ENCODE measurements at regions not wholly inside any gene's neighbourhood (a gene's known extent, or its start where the extent isn't known, plus 50 kb on each side); places are given as distances from the start of the nearest gene placed in this dataset.

- H3K4me3 ChIP-seq (ENCODE audit: severe bottlenecking): no peak overlapping the region
- H3K27me3 ChIP-seq (ENCODE audit: insufficient read depth, poor library complexity, severe bottlenecking): no peaks in the 10 kb centered on the region
- H3K9me3 ChIP-seq (ENCODE audit: severe bottlenecking): no peaks in the 10 kb centered on the region
- DNase-seq (ENCODE audit: low spot score) (no peak), ATAC-seq (ENCODE audit: low read depth) (no peak)
- H3K4me1 ChIP-seq (ENCODE audit: insufficient read depth, poor library complexity, severe bottlenecking): no peaks in the 10 kb centered on the region
- TF ChIP-seq CTCF (IDR thresholded peaks at IDR 0.05; ENCODE audit: poor library complexity, severe bottlenecking): no peak
- H3K27ac ChIP-seq (ENCODE audit: poor library complexity, severe bottlenecking): no peak overlapping the region
- H3K36me3 ChIP-seq (ENCODE audit: low read depth): no peaks in the 10 kb centered on the region
These were observed 54.4 kb upstream of the PIK3R1 start for GRCh38 chr5:68161156-68161555.

GRCh38 chr5:68159224-68159951, 56.2 kb upstream of the PIK3R1 start:
- no peaks in the 10 kb centered on the region for H3K4me1 ChIP-seq (ENCODE audit: insufficient read depth, poor library complexity, severe bottlenecking)
- ATAC-seq (ENCODE audit: low read depth): no peak
- no peak overlapping the region for H3K4me3 ChIP-seq (ENCODE audit: severe bottlenecking)
- no peaks in the 10 kb centered on the region for H3K27me3 ChIP-seq (ENCODE audit: insufficient read depth, poor library complexity, severe bottlenecking)
- H3K9me3 ChIP-seq (ENCODE audit: severe bottlenecking): no peaks in the 10 kb centered on the region
- no peaks in the 10 kb centered on the region for H3K36me3 ChIP-seq (ENCODE audit: low read depth)
- no peak overlapping the region for H3K27ac ChIP-seq (ENCODE audit: poor library complexity, severe bottlenecking)
- DNase-seq (ENCODE audit: low spot score): no peak
- no peak for TF ChIP-seq CTCF (IDR thresholded peaks at IDR 0.05; ENCODE audit: poor library complexity, severe bottlenecking)

- no peaks in the 10 kb centered on the region for H3K9me3 ChIP-seq (ENCODE audit: severe bottlenecking)
- no peak overlapping the region for H3K27ac ChIP-seq (ENCODE audit: poor library complexity, severe bottlenecking)
- H3K4me3 ChIP-seq (ENCODE audit: severe bottlenecking): no peak overlapping the region
- DNase-seq (ENCODE audit: low spot score) (no peak), ATAC-seq (ENCODE audit: low read depth) (no peak)
- no peaks in the 10 kb centered on the region for H3K4me1 ChIP-seq (ENCODE audit: insufficient read depth, poor library complexity, severe bottlenecking)
- no peak for TF ChIP-seq CTCF (IDR thresholded peaks at IDR 0.05; ENCODE audit: poor library complexity, severe bottlenecking)
- H3K27me3 ChIP-seq (ENCODE audit: insufficient read depth, poor library complexity, severe bottlenecking): no peaks in the 10 kb centered on the region
- H3K36me3 ChIP-seq (ENCODE audit: low read depth): no peaks in the 10 kb centered on the region
These were observed 59.6 kb upstream of the PIK3R1 start for GRCh38 chr5:68155940-68156339.

- TF ChIP-seq CTCF (IDR thresholded peaks at IDR 0.05; ENCODE audit: poor library complexity, severe bottlenecking): no peak
- no peak overlapping the region for H3K4me3 ChIP-seq (ENCODE audit: severe bottlenecking)
- H3K9me3 ChIP-seq (ENCODE audit: severe bottlenecking): no peaks in the 10 kb centered on the region
- no peaks in the 10 kb centered on the region for H3K4me1 ChIP-seq (ENCODE audit: insufficient read depth, poor library complexity, severe bottlenecking)
- H3K27me3 ChIP-seq (ENCODE audit: insufficient read depth, poor library complexity, severe bottlenecking): no peaks in the 10 kb centered on the region
- H3K27ac ChIP-seq (ENCODE audit: poor library complexity, severe bottlenecking): no peak overlapping the region
- no peak for ATAC-seq (ENCODE audit: low read depth)
- no peak for DNase-seq (ENCODE audit: low spot score)
- no peaks in the 10 kb centered on the region for H3K36me3 ChIP-seq (ENCODE audit: low read depth)
These were observed 61.3 kb upstream of the PIK3R1 start for GRCh38 chr5:68154119-68154857.

- TF ChIP-seq CTCF (IDR thresholded peaks at IDR 0.05; ENCODE audit: poor library complexity, severe bottlenecking): no peak
- no peak for ATAC-seq (ENCODE audit: low read depth)
- Histone ChIP-seq H3K9me3 (ENCODE audit: severe bottlenecking) (no peaks in the 10 kb centered on the region), H3K4me1 (ENCODE audit: insufficient read depth, poor library complexity, severe bottlenecking) (no peaks in the 10 kb centered on the region), H3K27ac (ENCODE audit: poor library complexity, severe bottlenecking) (no peak overlapping the region), H3K36me3 (ENCODE audit: low read depth) (no peaks in the 10 kb centered on the region), H3K4me3 (ENCODE audit: severe bottlenecking) (no peak overlapping the region), H3K27me3 (ENCODE audit: insufficient read depth, poor library complexity, severe bottlenecking) (no peaks in the 10 kb centered on the region)
- DNase-seq (ENCODE audit: low spot score): no peak
These were observed 63.7 kb upstream of the PIK3R1 start for GRCh38 chr5:68151812-68152211.

Measured in RWPE2 (cell line).